OCI-LY7 (cell line): ENCODE measurements at regions not wholly inside any gene's neighbourhood (a gene's known extent, or its start where the extent isn't known, plus 50 kb on each side); places are given as distances from the start of the nearest gene placed in this dataset.

Source experiments
- BruUV-seq: library from RNA; stranded (reverse); fragments of 400-500 nt; replicated peaks from 2 replicates; lab custom pipeline; 2021; lab: Mats Ljungman, UMichigan
- CTCF ChIA-PET: fragments of 300-600 bp; sonication (Branson Sonifier 250); formaldehyde crosslinking; loops from one replicate; lab custom pipeline; 2022; ENCODE audit warnings: antibody characterized with exemption; ENCODE audit not compliant: unreplicated experiment; lab: Charles Lee
- POLR2A ChIA-PET: fragments of 300-600 bp; sonication (Branson Sonifier 250); formaldehyde crosslinking; loops from one replicate; lab custom pipeline; 2022; ENCODE audit warnings: antibody characterized with exemption; lab: Charles Lee
- DNase-seq: peaks from one replicate; pipeline ENCODE4 v3.0.0-alpha.2; 2015; ENCODE audit warnings: low spot score
- H2AFZ ChIP-seq: fragments of 200-600 bp; sonication (generic), shearing (Covaris generic); 2 replicates; pipeline ENCODE4 v1.6.1; 2014; ENCODE audit warnings: mild to moderate bottlenecking, antibody characterized with exemption, low read length, moderate library complexity
- H3K27ac ChIP-seq: fragments of 200-600 bp; sonication (generic); 2 replicates; pipeline ENCODE4 v1.5.1; 2014; ENCODE audit warnings: mixed run types, low read depth, mild to moderate bottlenecking, moderate library complexity, low read length, inconsistent platforms; ENCODE audit not compliant: poor library complexity, severe bottlenecking
- H3K36me3 ChIP-seq: fragments of 200-600 bp; sonication (generic); 2 replicates; pipeline ENCODE4 v1.6.1; 2014; ENCODE audit warnings: mild to moderate bottlenecking, antibody characterized with exemption, low read length, moderate library complexity, mixed read lengths; ENCODE audit not compliant: insufficient read depth
- H3K4me1 ChIP-seq: fragments of 200-600 bp; sonication (generic); 2 replicates; pipeline ENCODE4 v1.5.1; 2014; ENCODE audit warnings: mild to moderate bottlenecking, low read length; ENCODE audit not compliant: insufficient read depth, poor library complexity, severe bottlenecking
- H3K4me2 ChIP-seq: fragments of 200-600 bp; sonication (generic); 2 replicates; pipeline ENCODE4 v1.6.1; 2014; ENCODE audit warnings: mild to moderate bottlenecking, low read length
- H3K4me3 ChIP-seq: fragments of 200-600 bp; sonication (generic); 2 replicates; pipeline ENCODE4 v1.5.1; 2014; ENCODE audit warnings: mild to moderate bottlenecking, low read depth, low read length; ENCODE audit not compliant: poor library complexity, severe bottlenecking
- H3K79me2 ChIP-seq: fragments of 200-600 bp; sonication (generic); 2 replicates; pipeline ENCODE4 v1.6.1; 2016; ENCODE audit warnings: low read depth, mild to moderate bottlenecking, low read length, moderate library complexity, mixed read lengths; ENCODE audit not compliant: insufficient read depth
- H3K9me2 ChIP-seq: fragments of 200-600 bp; sonication (generic); 2 replicates; pipeline ENCODE4 v1.6.1; 2016; ENCODE audit warnings: mild to moderate bottlenecking, low read length, mixed read lengths; ENCODE audit not compliant: insufficient read depth
- H3K9me3 ChIP-seq: fragments of 200-600 bp; sonication (generic); 2 replicates; pipeline ENCODE4 v1.6.1; 2014; ENCODE audit warnings: mild to moderate bottlenecking, mixed run types, low read length, mixed read lengths
- H4K20me1 ChIP-seq: fragments of 200-600 bp; sonication (generic); 2 replicates; pipeline ENCODE4 v1.6.1; 2014; ENCODE audit warnings: mild to moderate bottlenecking, antibody characterized with exemption, low read length, moderate library complexity, mixed read lengths; ENCODE audit not compliant: insufficient read depth
- CTCF ChIP-seq: fragments of 200-600 bp; sonication (generic); conservative IDR thresholded peaks from 2 replicates; pipeline ENCODE4 v1.5.1; 2014; ENCODE audit warnings: mild to moderate bottlenecking, antibody characterized with exemption, low read length, moderate library complexity, mixed read lengths
- EZH2phosphoT487 ChIP-seq: fragments of 200-600 bp; sonication (generic); IDR thresholded peaks from 2 replicates; pipeline ENCODE4 v1.6.1; 2018; ENCODE audit warnings: low read depth, borderline replicate concordance, mild to moderate bottlenecking, mixed run types, antibody characterized with exemption, low read length, moderate library complexity, mixed read lengths
- intact Hi-C: fragments of 100-400 bp; cut with micrococcal nuclease; formaldehyde crosslinking; loops from one replicate; pipeline ENCODE4 v1.10.0; 2022; ENCODE audit not compliant: unreplicated experiment

- no peaks in the 10 kb centered on the region for H3K9me3 ChIP-seq
- no peak overlapping the region for H3K4me2 ChIP-seq
- H4K20me1 ChIP-seq, result no peaks in the 10 kb centered on the region
- TF ChIP-seq EZH2phosphoT487 (no peak), CTCF (no peak)
- POLR2A ChIA-PET, result no interaction called here
- H3K27ac ChIP-seq, result no peak overlapping the region
- no peaks in the 10 kb centered on the region for H3K36me3 ChIP-seq
- no peak for DNase-seq
- no peaks in the 10 kb centered on the region for H3K4me1 ChIP-seq
- no peak overlapping the region for H2AFZ ChIP-seq
- no peak overlapping the region for H3K4me3 ChIP-seq
- intact Hi-C loops, result no loop called here
- no peaks in the 10 kb centered on the region for H3K79me2 ChIP-seq
- CTCF ChIA-PET, result no interaction called here
- H3K9me2 ChIP-seq, result no peaks in the 10 kb centered on the region
- BruUV-seq, result no TSS peak
Observed at GRCh38 chr3:38994251-38994650, 57.5 kb downstream of the SCN11A start.

- Histone ChIP-seq H3K36me3 (no peaks in the 10 kb centered on the region), H2AFZ (no peak overlapping the region), H3K4me2 (no peak overlapping the region), H4K20me1 (no peaks in the 10 kb centered on the region), H3K27ac (no peak overlapping the region), H3K4me1 (no peaks in the 10 kb centered on the region), H3K9me3 (no peaks in the 10 kb centered on the region), H3K9me2 (no peaks in the 10 kb centered on the region), H3K79me2 (no peaks in the 10 kb centered on the region), H3K4me3 (no peak overlapping the region)
- no peak for DNase-seq
- CTCF ChIA-PET, result no interaction called here
- TF ChIP-seq CTCF (no peak), EZH2phosphoT487 (no peak)
- intact Hi-C loops, result no loop called here
- POLR2A ChIA-PET, result no interaction called here
- no TSS peak for BruUV-seq
Observed at GRCh38 chr3:38992117-38992760, 59.5 kb downstream of the SCN11A start.

GRCh38 chr3:38990621-38991020 lies 61.1 kb downstream of the SCN11A start:
- Histone ChIP-seq H3K4me3 (no peak overlapping the region), H3K27ac (no peak overlapping the region), H3K4me2 (no peak overlapping the region), H3K79me2 (no peaks in the 10 kb centered on the region), H3K9me3 (no peaks in the 10 kb centered on the region), H4K20me1 (no peaks in the 10 kb centered on the region), H2AFZ (no peak overlapping the region), H3K9me2 (no peaks in the 10 kb centered on the region), H3K36me3 (no peaks in the 10 kb centered on the region), H3K4me1 (no peaks in the 10 kb centered on the region)
- TF ChIP-seq EZH2phosphoT487, result no peak
- TF ChIP-seq CTCF, result no peak
- ChIA-PET POLR2A (interaction anchor here (0.6 kb wide), 1 partner anchor 12 kb away, joined by 4 read pairs; no protein-coding TSS in a partner anchor), CTCF (interaction anchor here (0.5 kb wide), 1 partner anchor 19 kb away, joined by 3 read pairs; no protein-coding TSS in a partner anchor)
- intact Hi-C loops, result no loop called here
- no peak for DNase-seq
- no TSS peak for BruUV-seq
